Mesothelial cell of epicardium (in vitro differentiated cells): ENCODE measurements at regions not wholly inside any gene's neighbourhood (a gene's known extent, or its start where the extent isn't known, plus 50 kb on each side); places are given as distances from the start of the nearest gene placed in this dataset.
A peak's percentile ranks its signal among the peaks of the same experiment; 100 is the strongest.

Experiments
- DNase-seq, 2 experiments: peaks; one replicate each; pipeline ENCODE4 v3.0.0; 2021; ENCODE audit warnings: low spot score in 2 of 2; ENCODE audit not compliant: unreplicated experiment in 2 of 2
- H3K27ac Mint-ChIP-seq: 2 replicates; pipeline ENCODE4 v1.8.0; 2021; ENCODE audit warnings: mixed read lengths
- H3K27me3 Mint-ChIP-seq: 2 replicates; pipeline ENCODE4 v1.8.0; 2021; ENCODE audit warnings: low read depth, mixed read lengths
- H3K36me3 Mint-ChIP-seq: 2 replicates; pipeline ENCODE4 v1.8.0; 2021; ENCODE audit warnings: mixed read lengths
- H3K4me1 Mint-ChIP-seq: 2 replicates; pipeline ENCODE4 v1.8.0; 2021; ENCODE audit warnings: mixed read lengths
- H3K4me3 Mint-ChIP-seq: 2 replicates; pipeline ENCODE4 v1.8.0; 2021; ENCODE audit warnings: mild to moderate bottlenecking, moderate library complexity, mixed read lengths
- H3K9me3 Mint-ChIP-seq: 2 replicates; pipeline ENCODE4 v1.8.0; 2021; ENCODE audit warnings: mixed read lengths
- CTCF ChIP-seq: fragments of 200-600 bp; sonication (generic); IDR thresholded peaks from one replicate; pipeline ENCODE4 v1.5.0; 2021; ENCODE audit warnings: antibody characterized with exemption; ENCODE audit not compliant: unreplicated experiment

- H3K4me1 Mint-ChIP-seq, result peaks cover 1% of the 10 kb centered on the region
- no peak overlapping the region for H3K27ac Mint-ChIP-seq
- H3K27me3 Mint-ChIP-seq, result peaks cover 1% of the 10 kb centered on the region
- H3K9me3 Mint-ChIP-seq, result peaks cover 3% of the 10 kb centered on the region
- TF ChIP-seq CTCF, result no peak
- no peak overlapping the region for H3K4me3 Mint-ChIP-seq
- H3K36me3 Mint-ChIP-seq, result no peaks in the 10 kb centered on the region
- DNase-seq, result no peak
Measured at GRCh38 chr4:179601671-179602070, 2159.4 kb upstream of the AGA start.

GRCh38 chr4:179605196-179605595 is 2163.0 kb upstream of the AGA start:
- Mint-ChIP-seq H3K27me3 (peaks cover 1% of the 10 kb centered on the region), H3K4me3 (no peak overlapping the region), H3K4me1 (no peaks in the 10 kb centered on the region), H3K36me3 (no peaks in the 10 kb centered on the region), H3K27ac (no peak overlapping the region), H3K9me3 (peaks cover 3% of the 10 kb centered on the region)
- no peak for DNase-seq
- TF ChIP-seq CTCF, result no peak

- peaks cover 1% of the 10 kb centered on the region for H3K27me3 Mint-ChIP-seq
- no peak for DNase-seq
- no peak overlapping the region for H3K4me3 Mint-ChIP-seq
- H3K9me3 Mint-ChIP-seq, result peaks cover 3% of the 10 kb centered on the region
- no peaks in the 10 kb centered on the region for H3K36me3 Mint-ChIP-seq
- H3K4me1 Mint-ChIP-seq, result no peaks in the 10 kb centered on the region
- H3K27ac Mint-ChIP-seq, result no peak overlapping the region
- no peak for TF ChIP-seq CTCF
Measured at GRCh38 chr4:179607003-179607402, 2164.8 kb upstream of the AGA start.

GRCh38 chr4:179615704-179616103 is 2173.5 kb upstream of the AGA start:
- DNase-seq, result no peak
- TF ChIP-seq CTCF, result no peak
- H3K9me3 Mint-ChIP-seq, result peaks cover 17% of the 10 kb centered on the region
- H3K27ac Mint-ChIP-seq, result no peak overlapping the region
- peaks cover 2% of the 10 kb centered on the region for H3K4me1 Mint-ChIP-seq
- H3K4me3 Mint-ChIP-seq, result no peak overlapping the region
- H3K27me3 Mint-ChIP-seq, result no peaks in the 10 kb centered on the region
- H3K36me3 Mint-ChIP-seq, result no peaks in the 10 kb centered on the region

GRCh38 chr4:179618966-179619365 is 2176.7 kb upstream of the AGA start:
- Mint-ChIP-seq H3K27me3 (no peaks in the 10 kb centered on the region), H3K4me3 (no peak overlapping the region), H3K9me3 (peaks cover 3% of the 10 kb centered on the region), H3K36me3 (no peaks in the 10 kb centered on the region), H3K27ac (no peak overlapping the region), H3K4me1 (peaks cover 4% of the 10 kb centered on the region)
- no peak for TF ChIP-seq CTCF
- DNase-seq, result no peak

GRCh38 chr4:179624768-179625181 is 2182.5 kb upstream of the AGA start:
- no peak for TF ChIP-seq CTCF
- H3K4me1 Mint-ChIP-seq, result peaks cover 11% of the 10 kb centered on the region
- no peak overlapping the region for H3K4me3 Mint-ChIP-seq
- no peak for DNase-seq
- no peaks in the 10 kb centered on the region for H3K9me3 Mint-ChIP-seq
- peak overlapping the region; percentile 54 for H3K27ac Mint-ChIP-seq
- H3K36me3 Mint-ChIP-seq, result no peaks in the 10 kb centered on the region
- H3K27me3 Mint-ChIP-seq, result no peaks in the 10 kb centered on the region
